ENCODE measurements at regions not wholly inside any gene's neighbourhood (a gene's known extent, or its start where the extent isn't known, plus 50 kb on each side); places are given as distances from the start of the nearest gene placed in this dataset.

DNA sequence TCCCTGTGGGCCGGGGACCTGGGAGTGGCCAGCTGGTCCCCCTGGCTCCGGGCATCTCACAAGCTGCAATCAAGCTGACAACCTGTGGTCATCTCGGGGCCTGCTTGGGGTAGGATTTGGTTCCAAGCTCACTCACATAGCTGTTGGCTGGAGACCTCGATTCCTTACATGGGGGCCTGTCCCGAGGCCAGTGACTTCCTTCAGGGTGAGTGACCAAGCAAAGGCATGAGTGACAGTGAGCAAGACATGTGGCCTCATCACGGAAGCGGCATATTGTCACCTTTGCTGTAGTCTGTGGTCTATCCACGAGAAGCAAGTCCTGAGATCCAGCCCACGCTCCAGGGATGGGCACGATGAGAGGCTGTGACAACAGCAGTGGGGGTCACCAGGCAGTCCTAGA lies 131.4 kb upstream of the ID2 start:
- TF ChIP-seq CEBPB (IDR thresholded peaks at IDR 0.05): no peak
- TF ChIP-seq EP300 (IDR thresholded peaks at IDR 0.05; ENCODE audit: borderline replicate concordance): no peak
- TF ChIP-seq CREB1 (IDR thresholded peaks at IDR 0.05; ENCODE audit: low read depth): no peak
- TF ChIP-seq, protein P1, sequence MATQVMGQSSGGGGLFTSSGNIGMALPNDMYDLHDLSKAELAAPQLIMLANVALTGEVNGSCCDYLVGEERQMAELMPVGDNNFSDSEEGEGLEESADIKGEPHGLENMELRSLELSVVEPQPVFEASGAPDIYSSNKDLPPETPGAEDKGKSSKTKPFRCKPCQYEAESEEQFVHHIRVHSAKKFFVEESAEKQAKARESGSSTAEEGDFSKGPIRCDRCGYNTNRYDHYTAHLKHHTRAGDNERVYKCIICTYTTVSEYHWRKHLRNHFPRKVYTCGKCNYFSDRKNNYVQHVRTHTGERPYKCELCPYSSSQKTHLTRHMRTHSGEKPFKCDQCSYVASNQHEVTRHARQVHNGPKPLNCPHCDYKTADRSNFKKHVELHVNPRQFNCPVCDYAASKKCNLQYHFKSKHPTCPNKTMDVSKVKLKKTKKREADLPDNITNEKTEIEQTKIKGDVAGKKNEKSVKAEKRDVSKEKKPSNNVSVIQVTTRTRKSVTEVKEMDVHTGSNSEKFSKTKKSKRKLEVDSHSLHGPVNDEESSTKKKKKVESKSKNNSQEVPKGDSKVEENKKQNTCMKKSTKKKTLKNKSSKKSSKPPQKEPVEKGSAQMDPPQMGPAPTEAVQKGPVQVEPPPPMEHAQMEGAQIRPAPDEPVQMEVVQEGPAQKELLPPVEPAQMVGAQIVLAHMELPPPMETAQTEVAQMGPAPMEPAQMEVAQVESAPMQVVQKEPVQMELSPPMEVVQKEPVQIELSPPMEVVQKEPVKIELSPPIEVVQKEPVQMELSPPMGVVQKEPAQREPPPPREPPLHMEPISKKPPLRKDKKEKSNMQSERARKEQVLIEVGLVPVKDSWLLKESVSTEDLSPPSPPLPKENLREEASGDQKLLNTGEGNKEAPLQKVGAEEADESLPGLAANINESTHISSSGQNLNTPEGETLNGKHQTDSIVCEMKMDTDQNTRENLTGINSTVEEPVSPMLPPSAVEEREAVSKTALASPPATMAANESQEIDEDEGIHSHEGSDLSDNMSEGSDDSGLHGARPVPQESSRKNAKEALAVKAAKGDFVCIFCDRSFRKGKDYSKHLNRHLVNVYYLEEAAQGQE (IDR thresholded peaks at IDR 0.05; ENCODE audit: low read depth): no peak
- TF ChIP-seq, protein P2, sequence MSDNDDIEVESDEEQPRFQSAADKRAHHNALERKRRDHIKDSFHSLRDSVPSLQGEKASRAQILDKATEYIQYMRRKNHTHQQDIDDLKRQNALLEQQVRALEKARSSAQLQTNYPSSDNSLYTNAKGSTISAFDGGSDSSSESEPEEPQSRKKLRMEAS (IDR thresholded peaks at IDR 0.05): no peak
- TF ChIP-seq TAF1 (IDR thresholded peaks at IDR 0.05; ENCODE audit: low read depth): no peak
- TF ChIP-seq YY1 (IDR thresholded peaks at IDR 0.05; ENCODE audit: low read depth): no peak
- TF ChIP-seq NFIC (IDR thresholded peaks at IDR 0.05): no peak
- TF ChIP-seq TEAD4 (IDR thresholded peaks at IDR 0.05): no peak
- no peak for TF ChIP-seq FOXM1 (IDR thresholded peaks at IDR 0.05; ENCODE audit: borderline replicate concordance, low read depth)
- no peak for TF ChIP-seq ZBTB7A (IDR thresholded peaks at IDR 0.05; ENCODE audit: low read depth)
